GM18505 (cell line): ENCODE measurements at regions not wholly inside any gene's neighbourhood (a gene's known extent, or its start where the extent isn't known, plus 50 kb on each side); places are given as distances from the start of the nearest gene placed in this dataset.
"Not testable (repeated sequence)": the region's sequence is repeated elsewhere in the genome, so short reads cannot be mapped to it uniquely, and the experiment has no call there.

Experiments used
- ATAC-seq: cut with Tn5 transposase; IDR thresholded peaks from one replicate; pipeline ENCODE4 v1.9.1; 2021; ENCODE audit not compliant: unreplicated experiment
- POLR2A ChIP-seq: IDR thresholded peaks from 4 replicates; pipeline ENCODE4 v1.6.1; 2011; ENCODE audit warnings: borderline replicate concordance; ENCODE audit not compliant: insufficient read depth, insufficient read length; ENCODE audit errors: extremely low read depth

DNA sequence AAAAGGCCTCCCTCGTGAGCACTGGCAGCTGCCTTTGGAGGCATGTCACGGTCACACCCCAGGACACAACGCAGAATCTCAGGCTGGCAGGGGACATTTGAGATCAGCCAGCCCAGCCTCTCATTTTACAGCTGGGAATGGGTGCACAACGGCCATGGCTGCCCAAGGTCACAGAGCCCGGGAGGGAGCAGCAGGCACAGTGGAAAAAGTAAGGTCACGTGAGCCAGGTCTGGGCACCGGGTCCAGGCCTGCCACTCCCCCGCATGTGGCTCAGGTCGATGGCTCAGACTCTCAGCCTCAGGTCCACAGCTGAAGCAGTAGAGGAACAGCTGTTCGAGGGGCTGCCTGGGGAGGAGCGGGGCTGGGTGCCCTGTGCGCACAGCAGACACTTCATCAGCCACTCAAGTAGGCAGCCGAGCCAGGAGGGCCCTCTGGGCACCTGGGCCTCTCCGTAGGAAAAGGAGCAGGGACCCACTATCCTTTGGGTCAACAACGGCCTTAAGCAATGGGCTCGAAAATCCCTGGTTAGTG, 260.6 kb downstream of the GOLGA6L6 start:
- no peak for ATAC-seq
- TF ChIP-seq POLR2A = no peak

DNA sequence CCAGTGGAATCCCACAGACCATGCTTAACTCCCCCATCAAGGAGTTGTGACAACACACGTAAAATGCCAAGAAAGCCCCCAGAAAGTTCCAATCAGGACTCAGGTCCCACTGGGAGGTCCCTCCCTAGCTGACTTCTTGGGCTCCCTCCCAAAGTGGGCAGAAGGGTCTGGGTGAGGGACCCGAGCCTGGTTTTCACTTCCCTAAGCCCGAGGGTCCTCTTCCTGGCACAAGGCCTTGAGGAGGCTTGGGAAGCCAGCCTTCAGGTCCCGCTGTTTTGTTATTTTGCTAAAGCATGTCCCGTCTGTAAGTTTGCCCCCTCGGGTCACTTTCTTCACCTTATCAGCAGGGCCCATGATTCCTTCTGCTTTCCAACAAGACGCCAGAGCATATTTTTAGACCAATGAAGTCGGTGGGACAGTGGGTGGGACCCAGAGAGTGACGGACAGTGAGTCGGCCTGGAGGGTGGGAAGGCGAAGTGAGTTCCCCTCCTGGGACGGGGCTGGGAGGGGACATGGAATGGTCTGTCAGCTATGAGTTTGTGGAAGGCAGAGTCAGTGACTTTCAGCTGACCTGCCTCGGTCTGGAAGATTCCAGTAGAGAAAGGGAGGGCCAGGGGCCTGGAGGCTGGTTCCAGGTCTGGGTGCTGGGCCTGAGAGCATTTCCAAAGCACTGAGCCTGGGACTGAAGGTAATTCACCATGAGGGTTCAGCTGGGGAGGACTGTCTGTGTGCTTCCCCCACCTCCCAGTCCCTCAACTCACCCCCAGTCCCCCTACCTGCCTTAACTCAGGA, 261.3 kb downstream of the GOLGA6L6 start:
- ATAC-seq = not testable (repeated sequence)

DNA sequence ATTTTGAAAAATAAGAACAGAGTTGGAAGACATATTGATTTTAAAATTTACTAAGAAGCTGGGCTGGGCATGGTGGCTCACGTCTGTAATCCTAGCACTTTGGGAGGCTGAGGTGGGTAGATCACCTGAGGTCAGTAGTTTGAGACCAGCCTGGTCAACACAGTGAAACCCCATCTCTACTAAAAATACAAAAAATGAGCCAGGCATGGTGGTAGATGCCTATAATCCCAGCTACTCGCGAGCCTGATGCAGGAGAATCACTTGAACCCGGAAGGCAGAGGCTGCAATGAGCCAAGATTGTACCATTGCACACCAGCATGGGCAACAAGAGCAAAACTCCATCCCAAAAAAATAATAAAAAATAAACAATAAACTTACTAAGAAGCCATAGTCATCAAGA, 262.5 kb downstream of the GOLGA6L6 start:
- ATAC-seq = not testable (repeated sequence)

DNA sequence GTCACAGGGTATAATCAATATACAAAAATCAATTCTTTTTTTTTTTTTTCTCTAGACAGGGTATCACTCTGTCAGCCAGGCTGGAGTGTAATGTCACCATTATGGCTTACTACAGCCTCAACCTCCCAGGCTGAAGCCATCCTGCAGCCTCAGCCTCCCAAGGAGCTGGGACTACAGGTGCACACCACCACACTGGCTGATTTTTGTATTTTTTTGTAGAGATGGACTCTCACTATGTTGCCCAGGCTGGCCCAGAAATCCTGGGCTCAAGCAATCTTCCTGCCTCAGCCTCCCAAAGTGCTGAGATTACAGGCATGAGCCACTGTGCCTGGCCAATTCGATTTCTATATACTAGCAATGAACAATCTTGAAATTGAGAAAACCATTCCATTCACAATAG, 263.2 kb downstream of the GOLGA6L6 start:
- not testable (repeated sequence) for ATAC-seq

DNA sequence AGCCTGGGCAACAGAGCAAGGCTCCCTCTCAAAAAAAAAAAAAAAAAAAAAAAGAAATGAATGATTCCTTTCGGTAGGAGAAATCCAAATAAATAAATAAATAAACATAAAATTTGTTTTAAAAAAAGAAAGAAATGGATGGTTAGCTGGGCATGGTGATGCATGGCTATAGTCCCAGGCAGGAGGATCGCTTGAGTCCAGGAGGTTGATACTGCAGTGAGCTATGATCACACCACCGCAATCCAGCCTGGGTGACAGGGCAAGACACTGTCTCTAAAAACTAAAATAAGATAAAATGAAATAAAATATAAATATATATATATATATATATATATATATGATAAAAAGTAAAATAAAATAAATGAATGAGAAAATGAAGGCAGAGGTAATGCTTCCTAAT, 264.1 kb downstream of the GOLGA6L6 start:
- ATAC-seq = not testable (repeated sequence)

DNA sequence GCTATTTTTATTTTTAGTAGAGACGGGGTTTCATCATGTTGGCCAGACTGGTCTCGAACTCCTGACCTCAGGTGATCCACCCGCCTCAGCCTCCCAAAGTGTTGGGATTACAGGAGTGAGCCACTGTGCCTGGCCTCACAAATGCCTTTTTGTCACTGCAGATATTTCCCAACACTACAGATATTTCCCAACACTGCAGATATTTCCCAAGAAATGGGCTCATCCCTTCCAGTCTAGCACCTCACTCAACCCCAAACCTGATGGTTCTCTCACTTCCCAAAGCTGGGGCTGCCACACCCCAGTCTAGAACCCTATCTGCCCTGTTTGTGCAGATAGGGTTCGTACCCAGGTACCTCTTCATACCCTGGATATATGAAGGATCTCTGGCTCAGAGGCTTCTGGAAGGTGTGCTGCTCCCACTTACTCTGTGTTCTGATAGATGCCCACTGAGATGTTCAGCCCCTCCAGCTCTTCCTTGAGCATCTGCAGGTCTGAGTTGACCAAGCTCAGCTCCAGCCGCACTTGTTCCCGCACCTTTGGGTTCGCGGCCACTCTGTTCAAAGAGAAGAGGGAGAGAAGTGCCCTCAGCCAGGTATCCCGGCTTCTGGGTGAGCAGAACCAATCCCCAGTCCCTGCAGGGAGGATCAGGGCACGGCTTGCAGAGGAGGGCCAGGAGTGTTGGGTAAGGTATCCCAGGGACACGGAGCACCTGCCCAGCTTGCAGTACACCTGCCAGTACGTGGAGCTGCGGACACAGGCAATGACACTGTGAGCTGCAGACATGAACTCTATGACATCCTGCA, 265.1 kb downstream of the GOLGA6L6 start:
- ATAC-seq = not testable (repeated sequence)

DNA sequence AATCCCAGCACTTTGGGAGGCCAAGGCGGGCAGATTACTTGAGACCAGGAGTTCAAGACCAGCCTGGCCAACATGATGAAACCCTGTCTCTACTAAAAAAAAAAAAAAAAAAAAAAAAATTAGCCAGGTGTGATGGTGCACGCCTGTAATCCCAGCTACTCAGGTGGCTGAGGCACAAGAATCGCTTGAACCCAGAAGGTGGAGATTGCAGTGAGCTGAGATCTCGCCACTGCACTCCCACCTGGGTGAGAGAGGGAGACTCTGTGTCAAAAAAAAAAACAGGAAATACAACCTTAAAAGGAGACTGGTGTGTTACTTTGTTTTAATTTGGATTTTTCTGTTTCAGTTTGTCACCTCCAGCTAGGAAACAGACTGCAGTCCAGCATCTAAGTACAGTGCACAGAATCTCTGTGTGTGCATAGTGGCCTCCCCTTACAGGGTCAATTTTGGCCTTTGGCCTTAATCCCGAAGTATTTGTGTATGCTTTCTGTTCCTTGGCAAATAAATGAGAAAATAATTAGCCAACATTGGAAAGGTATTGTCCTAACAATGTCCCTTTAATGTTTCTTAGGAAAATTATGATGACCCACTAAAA, 266.1 kb downstream of the GOLGA6L6 start:
- not testable (repeated sequence) for ATAC-seq

DNA sequence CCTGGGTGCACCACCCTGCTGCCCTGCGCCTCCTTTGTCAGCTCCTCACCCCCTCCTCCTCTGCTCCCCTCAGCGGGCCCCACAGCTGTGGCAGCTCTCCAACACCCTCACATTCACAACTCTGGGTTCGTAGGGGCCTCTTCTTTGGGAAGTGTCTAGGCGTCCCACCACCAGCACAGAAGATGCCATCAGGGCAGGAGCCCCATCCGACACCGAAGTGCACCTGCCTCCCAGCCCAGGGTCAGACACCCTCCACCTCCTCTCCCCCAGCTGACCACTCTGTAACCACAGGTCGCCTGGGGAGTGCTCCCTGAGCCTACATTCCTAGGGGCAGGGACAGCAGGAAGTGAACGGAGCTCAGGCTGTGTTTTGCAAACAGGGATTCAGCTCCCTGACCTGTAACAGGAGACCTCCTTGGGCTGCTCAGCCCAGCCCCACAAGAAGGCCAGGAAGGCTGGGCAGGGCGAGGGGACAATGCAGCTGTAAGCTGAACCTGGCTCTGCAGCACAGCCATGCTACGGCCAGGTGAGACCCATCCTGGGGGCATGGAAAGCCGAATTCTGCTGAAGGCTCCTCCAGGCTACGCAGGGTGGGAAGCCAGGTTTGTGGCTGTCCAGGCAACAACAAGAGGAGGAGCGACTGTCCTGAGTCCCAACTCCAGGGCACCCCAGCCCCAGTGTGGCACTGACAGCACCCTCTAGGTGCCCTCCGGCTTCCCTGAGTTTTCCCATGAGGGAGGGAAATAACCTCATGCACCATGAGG, 269.0 kb downstream of the GOLGA6L6 start:
- no peak for TF ChIP-seq POLR2A
- no peak for ATAC-seq

DNA sequence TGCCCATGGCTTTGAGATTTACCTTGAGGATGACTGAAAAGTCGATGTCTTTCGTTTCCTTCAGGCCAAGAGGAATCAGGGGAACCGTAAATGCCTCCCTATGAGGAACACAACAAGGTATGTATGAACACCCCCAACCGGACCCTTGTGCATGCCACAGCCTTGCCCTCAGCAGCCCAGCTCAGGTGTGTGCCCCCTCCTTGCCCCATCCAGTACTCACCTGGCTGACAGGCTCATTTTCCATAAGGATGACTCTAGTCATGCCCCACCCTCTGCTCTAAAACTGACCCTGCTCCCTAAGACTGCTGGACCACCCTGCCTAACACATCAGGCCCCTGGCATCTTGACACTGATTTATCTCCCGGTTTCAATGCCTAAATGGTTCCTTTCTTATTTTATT, 270.0 kb downstream of the GOLGA6L6 start:
- TF ChIP-seq POLR2A = no peak
- no peak for ATAC-seq

DNA sequence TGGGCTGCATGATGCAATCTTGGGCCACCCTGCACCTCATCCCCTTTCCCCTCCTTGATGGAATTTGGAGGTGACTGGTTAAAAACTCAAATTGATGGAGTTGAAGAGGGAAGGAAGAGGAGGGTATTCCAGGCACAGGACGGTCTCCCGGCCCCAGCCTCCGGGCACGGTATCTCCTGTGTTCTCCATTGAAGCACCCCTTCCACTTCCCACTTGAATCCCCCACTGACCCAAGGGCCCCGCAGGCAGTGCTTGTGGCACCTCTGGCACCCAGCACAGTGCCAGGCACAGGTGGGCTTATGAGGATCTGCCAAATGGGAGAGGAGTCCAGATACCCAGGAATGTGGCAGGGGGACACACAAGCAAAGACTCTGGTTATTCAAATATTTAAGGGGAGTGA, 271.6 kb downstream of the GOLGA6L6 start:
- ATAC-seq = not testable (repeated sequence)

DNA sequence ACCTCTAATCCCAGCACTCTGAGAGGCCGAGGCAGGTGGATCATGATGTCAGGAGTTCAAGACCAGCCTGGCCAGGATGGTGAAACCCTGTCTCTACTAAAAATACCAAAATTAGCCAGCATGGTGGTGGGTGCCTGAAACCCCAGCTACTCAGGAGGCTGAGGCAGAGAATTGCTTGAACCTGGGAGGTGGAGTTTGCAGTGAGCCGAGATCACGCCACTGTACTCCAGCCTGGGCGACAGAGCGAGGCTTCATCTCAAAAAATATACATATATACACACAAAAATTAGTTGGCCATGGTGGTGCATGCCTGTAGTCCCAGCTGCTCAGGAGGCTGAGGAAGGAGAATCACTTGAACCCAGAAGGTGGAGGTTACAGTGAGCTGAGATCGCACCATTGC, 273.6 kb downstream of the GOLGA6L6 start:
- not testable (repeated sequence) for ATAC-seq

DNA sequence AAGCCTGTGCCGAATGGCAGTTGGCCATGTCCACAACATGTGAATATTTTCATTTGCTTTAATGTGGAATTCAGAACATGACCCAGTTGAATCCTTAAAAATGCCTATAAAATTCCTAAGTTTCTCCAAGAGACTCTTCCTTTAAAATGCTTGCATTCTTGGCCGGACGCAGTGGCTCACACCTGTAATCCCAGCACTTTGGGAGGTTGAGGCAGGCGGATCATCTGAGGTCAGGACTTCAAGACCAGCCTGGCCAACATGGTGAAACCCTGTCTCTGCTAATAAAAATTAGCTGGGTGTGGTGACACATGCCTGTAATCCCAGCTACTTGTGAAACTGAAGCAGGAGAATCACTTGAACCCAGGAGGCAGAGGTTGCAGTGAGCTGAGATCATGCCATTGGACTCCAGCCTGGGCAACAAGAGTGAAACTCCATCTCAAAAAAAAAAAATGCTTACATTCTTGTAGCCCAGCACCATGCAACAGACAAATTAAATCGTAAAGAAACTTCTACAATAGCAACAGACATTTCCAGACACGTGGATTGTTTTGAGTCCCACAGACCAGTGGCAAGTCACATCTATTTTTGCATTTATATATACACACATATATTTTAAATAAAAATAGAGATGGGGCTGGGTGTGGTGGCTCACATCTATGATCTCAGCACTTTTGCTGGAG, 274.4 kb downstream of the GOLGA6L6 start:
- ATAC-seq = not testable (repeated sequence)

DNA sequence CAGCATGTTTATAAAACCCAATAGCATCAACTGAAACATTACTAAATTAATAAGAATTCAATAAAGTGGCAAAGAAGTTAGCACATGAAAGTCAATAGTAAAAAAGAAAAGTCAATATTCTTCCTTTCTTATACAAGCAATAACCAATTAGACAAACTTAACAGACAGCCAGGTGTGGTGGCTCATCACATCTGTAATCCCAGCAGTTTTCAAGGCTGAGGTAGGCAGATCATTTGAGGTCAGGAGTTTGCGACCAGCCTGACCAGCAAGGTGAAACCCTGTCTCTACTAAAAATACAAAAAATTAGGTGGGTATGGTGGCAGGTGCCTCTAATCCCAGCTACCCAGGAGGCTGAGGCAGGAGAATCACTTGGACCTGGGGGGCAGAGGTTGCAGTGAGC, 275.9 kb downstream of the GOLGA6L6 start:
- not testable (repeated sequence) for ATAC-seq

DNA sequence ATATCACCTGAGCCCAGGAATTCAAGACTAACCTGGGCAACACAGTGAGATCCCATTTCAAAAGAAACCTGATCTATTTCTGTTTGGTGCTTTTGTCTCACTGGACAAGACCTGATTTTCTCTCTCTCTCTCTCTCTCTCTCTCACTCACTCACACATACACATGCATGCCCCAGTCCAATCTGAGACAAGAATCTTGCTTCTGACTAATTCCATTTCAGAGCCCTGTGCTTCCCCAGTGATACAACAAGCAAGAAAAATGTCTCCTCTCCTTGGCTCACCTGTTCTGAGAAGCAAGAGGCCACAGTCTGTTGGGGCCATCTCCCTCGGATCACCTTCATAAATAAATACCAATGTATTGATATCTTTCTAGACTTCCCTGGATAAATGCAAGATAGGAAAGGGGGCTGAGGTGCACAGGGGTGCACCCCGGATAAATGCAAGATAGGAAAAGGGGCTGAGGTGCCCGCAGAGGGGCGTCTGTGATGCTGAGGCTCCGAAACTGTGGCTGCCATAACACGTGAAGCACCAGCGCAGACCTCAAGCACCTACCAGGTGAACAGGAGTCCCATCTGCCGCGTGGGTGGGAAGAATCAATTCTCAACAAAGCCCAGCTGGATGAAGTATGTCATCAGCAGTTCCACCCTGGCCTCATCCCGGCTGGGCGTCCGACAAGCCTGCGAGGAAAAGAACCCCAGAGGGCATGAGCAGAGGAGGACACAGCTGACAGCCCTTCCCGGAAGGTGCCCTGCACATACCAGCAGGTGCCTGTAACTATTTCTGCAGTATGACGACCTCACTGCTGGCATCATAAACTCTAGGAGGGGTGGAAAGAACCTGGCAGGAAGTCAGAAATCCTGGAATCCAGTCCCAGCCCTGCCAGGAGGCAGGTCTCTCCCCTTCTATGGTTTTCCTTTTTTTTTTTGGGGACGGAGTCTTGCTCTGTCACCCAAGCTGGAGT, 280.0 kb downstream of the GOLGA6L6 start:
- not testable (repeated sequence) for ATAC-seq

DNA sequence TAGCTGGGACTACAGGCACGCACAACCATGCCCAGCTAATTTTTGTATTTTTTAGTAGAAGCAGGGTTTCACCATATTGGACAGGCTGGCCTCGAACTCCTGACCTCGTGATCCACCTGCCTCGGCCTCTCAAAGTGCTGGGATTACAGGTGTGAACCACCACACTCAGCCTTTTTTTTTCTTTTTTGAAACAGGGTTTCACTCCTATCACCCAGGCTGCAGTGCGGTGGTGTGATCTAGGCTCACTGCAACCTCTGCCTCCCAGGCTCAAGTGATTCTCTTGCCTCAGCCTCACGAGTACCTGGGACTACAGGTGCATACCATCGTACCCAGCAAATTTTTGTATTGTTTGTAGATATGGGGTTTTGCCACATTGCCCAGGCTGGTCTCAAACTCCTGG, 280.9 kb downstream of the GOLGA6L6 start:
- ATAC-seq = not testable (repeated sequence)

DNA sequence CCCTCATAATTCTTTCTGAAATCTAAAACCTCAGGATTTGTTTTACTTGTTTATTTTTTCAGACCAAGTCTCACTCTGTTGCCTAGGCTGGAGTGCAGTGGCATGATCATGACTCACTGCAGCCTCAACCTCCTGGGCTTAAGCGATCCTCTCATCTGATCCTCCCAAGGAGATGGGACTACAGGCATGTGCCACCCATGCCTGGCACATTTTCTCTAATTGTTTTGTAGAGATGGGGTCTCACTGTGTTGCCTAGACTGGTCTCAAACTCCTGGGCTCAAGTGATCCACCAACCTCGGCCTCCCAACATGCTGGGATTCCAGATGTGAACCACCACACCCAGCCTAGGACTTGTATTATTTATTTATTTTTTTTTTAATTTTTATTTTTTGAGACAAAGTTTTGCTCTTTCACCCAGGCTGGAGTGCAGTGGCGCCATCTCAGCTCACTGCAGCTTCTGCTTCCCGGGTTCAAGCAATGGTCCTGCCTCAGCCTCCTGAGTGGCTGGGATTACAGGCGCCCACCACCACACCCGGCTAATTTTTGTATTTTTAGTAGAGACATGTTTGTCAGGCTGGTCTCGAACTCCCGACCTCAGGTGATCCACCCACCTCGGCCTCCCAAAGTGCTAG, 281.9 kb downstream of the GOLGA6L6 start:
- not testable (repeated sequence) for ATAC-seq

DNA sequence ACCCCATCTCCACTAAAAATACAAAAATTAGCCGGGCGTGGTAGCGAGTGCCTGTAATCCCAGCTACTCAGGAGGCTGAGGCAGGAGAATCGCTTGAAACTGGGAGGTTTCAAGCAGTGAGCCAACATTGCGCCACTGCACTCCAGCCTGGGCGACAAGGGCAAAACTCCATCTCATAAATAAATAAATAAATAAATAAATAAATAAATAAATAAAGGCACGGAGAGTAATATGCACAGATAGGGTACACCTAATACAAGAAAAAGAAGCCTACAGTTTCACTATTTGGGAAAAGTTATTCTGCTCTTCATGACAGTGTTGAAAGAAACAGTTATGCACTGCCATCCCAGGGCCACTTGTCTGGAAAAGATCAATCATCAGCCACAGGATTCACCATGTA, 285.2 kb downstream of the GOLGA6L6 start:
- ATAC-seq = not testable (repeated sequence)

DNA sequence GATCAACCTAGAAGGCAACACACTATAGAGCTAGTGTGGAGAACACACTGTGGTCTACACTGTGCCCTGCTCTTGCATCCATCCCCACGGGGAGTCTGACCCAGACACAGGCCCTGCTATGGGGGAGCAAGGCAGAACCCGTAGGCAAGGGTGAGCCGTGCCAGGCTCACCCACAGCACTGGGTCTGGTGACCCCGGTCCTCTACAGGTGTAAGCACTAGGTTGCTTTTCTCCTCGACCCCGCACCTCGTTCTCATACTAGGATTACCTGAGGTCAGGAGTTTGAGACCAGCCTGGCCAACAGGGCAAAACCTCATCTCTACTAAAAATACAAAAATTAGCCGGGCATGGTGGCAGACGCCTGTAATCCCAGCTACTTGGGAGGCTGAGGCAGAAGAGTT, 286.0 kb downstream of the GOLGA6L6 start:
- not testable (repeated sequence) for ATAC-seq
